NOMO-1 treated with DMSO at 0.1 percent for 48 hours (cell line): ENCODE measurements at regions not wholly inside any gene's neighbourhood (a gene's known extent, or its start where the extent isn't known, plus 50 kb on each side); places are given as distances from the start of the nearest gene placed in this dataset.
"Not testable (repeated sequence)": the region's sequence is repeated elsewhere in the genome, so short reads cannot be mapped to it uniquely, and the experiment has no call there.

Source experiments
- DNase-seq: peaks from one replicate; lab custom pipeline; 2025; ENCODE audit not compliant: unreplicated experiment; lab: John Stamatoyannopoulos, UW

DNA sequence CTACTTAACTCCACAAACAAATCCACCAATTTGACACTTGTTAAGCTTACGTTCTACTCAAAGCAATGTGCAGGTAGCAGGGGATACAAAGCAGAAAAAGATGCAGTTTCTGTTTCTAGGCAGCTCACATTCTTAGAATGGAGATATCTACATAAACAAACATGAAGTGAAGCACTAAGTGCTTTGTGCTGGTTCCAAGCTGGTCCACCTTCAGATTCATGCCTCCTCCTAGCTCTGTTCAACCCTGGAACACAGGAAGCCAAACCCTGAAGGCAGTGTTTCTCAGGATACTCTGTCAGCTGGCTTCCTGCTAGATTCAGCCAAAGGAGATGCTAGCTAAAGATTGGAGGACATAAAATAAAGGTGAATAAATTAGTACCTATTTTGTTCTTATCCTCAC lies 55.3 kb upstream of the NOL4 start:
- DNase-seq = no peak

DNA sequence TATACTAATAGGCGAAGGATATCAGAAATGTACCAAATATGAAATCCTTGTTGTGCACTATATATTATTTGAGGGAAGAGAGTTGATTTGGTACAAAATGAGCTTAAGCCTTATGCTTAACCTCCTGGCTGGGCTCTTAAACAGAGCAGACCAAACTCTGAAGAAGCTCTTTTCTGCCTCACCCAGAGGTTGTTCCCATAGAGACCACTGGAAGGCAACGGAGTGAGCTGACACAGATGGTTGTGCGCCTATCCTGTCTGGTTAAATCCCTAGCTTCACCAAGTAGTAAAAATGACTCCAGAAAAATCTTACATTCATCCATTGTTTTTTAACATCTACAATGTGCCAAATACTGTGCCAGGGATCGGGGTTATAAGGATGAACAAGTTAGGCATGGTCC lies 55.9 kb upstream of the NOL4 start:
- no peak for DNase-seq

DNA sequence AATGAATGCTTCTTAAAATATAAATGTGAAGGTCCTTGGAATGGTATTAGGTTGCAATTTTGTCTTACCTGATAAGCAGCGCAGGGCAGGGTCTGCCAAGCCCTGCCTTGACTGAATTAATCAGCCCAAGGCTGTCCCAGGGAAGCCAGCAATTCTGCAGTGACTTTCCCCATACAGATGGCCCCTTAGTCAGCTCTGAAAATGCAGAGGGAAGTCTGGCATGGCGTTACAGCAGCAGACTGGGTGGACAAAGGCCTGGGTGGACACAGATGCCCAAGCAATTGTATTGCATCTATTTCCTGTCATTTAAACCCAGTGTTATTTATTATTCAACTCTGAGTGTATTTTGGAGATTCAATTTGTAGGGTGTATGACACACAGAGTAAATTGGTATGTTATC lies 56.6 kb upstream of the NOL4 start:
- no peak for DNase-seq

DNA sequence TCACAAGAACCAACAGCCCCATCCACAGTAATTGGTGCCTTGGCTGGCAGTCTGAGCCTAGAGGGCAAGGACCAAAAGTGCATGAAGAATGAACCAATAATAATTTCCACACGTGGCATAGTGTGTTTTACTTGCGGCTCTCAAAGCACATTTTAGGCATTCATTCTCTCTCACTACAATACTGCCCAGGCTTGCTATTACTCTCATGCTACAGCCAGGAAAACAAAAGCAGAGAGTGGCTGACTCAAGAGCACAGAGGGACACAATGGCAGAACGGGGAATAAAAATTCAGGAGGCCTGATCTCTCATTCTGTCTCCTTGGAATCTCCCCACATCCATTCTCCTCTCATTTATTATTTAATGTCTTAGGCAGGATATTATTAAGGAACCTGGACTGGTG lies 57.0 kb upstream of the NOL4 start:
- no peak for DNase-seq

DNA sequence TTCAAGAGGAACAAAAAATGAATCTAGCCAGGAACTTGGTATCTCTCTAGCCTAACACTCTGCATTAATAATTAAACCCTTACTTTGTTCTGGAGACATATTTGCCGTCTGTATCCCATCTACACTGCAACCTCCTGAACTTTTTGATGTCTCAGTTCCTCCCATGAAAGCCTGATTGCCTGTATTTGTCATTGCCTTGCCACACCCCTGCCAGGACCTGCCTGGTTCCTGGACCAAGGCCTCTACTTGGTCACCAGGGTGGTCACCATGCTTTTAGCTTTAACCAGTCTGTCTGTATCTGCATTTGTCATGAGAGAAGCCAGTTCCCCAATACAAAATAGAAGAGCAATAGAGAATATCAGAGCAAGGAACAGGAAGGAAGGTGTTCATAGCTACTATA lies 58.8 kb upstream of the NOL4 start:
- DNase-seq = no peak

DNA sequence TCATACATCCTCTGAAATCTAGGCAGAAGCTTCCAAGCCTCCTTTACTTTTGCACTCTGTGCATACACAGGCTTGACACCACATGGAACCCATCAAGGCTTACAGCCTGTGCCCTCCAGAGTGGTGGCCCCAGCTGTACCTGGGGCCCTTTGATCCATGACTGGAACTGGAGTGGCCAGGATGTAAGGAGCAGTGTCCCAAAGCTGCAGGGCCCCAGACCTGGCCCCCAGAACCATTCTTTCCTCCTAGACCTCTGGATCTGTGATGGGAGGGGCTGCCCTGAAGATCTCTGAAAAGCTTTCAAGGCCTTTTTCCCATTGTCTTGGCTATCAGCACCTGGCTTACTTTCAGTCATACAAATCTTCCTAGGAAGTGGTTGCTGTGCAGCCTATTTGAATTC lies 63.1 kb upstream of the NOL4 start:
- DNase-seq = no peak

DNA sequence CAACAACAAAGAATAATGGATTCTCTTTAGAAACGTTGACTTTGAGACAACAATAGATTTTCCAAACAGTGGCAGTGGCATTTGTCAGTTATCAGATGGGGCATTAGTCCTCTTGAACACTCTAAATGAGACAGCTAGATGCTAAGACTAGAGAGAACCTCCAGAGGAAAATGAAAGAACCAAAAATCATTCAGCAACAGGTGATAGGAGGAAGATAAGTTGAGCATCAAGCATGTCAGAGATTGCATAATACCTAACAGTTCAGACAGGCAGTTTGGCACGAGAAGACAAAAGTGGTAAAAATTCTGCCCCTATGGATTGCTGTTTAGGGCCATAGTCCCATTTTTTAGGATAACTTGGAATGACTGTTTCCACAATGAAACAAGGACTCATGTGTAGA lies 67.9 kb upstream of the NOL4 start:
- DNase-seq = no peak

DNA sequence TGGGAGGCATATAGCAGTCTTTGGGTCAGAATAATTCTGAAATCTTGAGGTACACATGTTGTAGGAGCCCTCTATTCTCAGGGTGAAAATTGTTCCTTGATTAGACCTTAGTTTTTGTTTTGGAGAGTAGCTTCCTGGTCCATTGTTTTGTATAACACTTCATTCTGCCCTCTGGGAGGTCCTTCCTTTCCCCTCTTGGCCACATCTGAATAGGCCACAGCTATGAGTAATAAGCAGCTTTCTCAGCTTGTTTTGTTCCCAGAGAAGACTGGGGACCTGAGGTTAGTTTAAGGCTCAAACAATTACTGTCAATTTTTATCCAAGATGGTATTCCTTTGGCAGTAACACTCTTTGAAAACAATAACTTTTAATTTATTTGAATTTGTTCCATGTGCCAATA lies 72.6 kb upstream of the NOL4 start:
- DNase-seq = no peak

DNA sequence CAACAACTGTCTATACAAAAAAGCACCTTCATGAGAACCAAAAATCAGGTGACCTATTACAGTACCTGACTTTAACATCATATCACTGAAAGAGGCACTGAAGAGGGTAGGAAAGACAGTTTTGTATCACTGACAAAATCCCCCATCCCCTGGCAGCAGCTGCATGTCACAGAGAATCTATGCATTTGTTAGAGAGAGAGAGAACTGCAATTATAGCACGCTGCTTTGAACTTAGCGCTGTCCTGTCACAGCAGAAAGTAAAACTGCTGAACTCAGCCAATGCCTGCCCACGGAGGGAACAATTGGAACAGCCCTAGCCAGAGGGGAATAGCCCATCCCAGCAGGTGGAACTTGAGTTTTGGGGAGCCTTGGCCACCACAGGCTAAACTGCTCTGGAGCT lies 75.1 kb upstream of the NOL4 start:
- no peak for DNase-seq

DNA sequence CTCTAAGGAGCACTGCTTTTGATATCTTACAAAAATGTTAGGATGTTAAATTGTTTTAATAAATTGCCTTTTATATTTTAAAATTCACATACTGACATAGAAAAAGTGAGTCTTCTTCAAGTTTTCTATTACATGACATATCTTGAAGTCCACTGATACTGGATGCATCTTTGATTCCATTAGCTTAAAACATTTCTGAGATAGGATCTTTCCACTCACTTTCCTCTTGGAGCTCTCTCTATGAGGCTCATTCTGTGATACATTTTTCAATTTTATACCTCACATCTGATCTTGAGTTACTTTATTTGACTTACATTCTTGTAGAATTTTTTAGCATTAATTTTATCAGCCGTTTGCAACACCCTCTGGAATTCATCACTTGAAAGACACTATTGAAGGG lies 86.8 kb upstream of the NOL4 start:
- no peak for DNase-seq

DNA sequence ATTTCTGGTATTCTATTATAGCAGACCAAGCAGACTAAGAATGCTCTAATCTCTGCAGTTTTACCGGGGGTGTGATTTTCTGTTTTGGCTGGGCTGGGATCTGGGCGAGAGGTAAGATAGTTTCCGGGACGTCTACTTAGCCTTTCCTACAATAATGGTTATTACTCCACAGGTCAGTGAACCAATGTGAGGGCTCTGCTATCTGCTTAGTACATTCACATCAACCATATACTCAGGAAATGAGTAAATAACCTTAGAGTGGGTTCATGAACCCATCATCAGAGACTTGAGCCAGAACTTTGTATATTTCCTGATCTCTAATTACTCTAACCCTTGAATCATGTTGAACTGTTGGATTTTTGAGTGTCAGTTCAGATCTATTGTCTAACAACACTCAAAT lies 90.1 kb upstream of the NOL4 start:
- DNase-seq = no peak

DNA sequence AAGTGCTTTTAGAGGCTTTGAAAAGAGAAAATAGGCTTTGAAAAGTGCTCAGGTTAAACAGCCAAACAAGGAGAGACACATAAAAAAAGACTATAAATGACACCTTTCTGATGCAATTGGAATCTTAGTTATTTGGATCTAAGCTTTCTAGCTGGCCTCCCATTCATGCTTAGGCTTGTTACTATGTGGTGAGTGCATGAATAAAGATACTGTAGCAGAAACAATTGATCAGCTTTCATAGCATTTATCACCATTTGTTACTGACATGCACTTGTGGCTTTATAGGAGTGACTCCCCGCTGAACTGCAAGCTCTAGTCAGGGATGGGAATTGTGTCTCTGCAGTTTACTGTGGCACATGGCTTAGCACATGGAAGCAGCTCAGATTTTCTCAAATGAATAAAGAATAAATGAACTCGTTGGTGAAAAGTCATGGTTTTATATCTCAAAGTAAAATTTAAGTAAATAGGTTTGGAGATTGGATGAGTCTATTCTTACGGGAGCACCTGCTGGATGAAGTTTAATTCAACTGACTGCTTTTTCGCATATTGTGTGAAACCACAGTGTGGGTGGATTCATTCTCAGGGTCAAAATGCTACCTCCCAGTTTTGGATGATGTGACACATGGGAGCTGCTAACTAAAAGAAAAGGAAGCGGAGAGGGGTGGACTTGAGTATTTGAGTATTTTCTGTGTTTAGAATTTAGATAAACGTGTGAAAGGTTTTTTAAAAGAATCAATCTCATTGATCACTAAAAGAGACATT lies 91.1 kb upstream of the NOL4 start:
- DNase-seq = no peak

DNA sequence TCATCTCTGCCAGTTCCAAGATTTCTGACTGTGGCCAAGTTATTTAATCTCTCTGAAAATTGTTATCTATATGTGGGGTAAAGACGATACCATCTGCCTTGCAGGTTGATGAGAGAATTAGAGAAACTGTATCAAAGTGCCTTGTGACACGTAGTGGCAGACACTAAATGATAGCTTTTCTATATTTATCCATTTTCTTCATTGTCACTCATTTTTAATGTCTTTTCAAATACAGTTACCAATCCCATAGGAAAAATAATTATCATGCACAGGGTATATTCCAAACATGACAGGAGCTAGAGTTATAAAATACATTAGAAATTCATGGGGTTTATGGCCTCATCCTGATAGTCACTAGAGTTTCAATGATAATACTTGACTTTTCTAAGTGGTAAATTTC lies 95.6 kb upstream of the NOL4 start:
- no peak for DNase-seq

DNA sequence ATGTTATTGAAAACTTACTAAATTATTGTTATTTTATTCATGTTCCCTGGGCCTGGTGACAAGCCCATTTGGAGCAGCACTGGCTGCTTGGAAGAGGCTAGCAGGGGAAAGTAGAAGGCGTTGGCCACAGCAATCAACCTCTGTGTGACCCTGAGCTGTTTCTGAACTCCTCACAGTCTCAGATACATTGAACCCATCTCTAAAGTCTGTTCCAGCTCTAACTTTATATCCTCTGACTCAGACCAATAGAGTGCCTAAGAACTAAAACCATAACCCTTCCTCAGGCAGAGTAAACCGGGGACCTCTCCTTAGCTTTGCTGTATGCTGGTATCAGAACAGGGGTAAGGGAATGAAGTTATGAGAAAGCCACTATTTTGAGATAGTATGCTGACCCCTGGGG lies 96.4 kb upstream of the NOL4 start:
- no peak for DNase-seq

DNA sequence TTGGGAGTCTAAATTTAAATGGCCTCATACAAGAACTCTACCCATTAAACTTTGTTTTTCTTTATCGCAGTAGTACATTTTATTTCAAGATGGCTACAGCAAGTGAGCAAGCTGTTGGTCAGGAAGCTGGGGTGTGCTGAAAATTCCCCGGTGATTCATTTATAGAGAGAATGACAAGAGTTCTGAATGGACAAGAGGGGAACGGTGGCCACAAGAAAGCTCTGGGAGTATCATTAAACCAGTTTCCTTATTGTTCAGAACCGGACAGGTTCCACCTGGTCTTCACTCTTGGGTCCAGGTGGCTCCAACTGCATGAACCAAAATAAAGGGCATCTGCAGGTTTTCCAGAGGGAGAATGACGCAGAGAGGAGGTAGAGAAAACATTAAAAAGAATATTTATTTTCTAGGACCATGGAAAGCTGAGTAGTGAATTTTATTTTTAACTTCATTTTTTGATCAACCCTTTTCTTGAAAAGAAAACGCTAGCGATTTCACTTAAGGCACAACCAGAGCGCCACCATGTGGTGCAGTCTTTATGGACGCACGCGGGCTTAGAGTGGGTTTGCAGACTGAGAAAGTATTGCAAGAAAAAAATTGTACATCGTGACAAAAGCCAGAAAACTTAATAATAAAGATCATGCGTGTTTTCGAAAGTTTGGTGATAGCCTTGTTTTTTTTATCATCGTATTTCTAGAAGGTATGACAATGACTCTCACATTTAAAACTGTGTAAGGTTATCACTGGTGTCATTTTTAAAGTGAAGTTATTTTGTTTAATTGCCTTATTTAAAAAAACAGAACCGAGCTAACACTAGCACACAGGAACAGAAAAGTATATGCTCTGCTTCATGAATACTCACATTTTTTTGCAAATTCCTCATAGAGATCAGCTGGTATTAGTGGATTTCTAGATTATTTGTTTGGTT lies 97.9 kb upstream of the NOL4 start:
- peak; percentile 25 for DNase-seq

DNA sequence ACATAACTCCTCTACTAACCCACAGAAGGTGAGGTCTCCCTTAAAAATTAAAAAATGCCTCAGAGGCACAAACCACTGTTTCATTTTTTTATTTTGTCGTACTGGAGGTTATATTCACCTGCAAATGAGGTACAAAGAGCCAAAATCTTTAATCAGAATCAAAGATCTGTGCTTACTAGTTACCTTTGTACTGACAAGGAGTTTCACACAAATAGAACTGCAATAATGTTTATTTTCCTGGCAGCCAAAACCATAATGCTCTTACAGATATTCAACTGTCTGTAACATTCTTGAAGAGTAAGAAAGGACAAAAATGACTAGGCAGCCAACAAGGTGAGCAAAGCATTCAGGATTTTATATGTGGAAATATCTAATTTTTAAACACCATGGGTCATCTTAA lies 105.1 kb upstream of the NOL4 start:
- DNase-seq = no peak

DNA sequence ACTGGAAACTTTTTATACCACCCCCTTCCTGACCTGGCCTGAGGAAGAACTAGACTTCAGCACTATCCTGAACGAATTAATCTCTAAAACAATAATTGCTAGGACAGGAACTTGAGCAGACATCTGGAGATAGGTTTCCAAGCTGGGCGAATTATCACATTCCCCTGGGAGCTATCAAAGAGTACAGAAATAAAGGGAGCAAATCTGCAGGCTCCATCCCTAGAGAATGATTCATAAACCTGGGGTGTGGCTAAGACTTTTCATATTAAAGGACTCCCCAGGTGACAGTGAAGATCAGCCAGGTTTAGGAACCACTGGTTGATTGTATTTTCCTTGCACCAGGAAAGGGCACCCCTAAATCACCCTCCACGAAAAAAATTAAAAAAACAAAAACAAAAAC lies 105.6 kb upstream of the NOL4 start:
- DNase-seq = no peak

DNA sequence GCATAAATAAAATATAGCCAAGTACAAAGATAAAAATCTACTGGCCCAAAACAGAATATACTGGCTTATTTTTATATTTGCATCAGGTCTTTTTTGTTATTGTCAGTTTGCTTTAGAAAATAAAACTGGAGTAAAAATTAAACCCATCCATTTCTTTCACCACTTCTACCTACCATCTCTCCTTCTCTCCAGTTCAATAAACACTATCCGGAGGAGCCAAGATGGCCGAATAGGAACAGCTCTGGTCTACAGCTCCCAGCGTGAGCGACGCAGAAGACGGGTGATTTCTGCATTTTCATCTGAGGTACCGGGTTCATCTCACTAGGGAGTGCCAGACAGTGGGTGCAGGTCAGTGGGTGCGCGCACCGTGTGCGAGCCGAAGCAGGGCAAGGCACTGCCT lies 106.2 kb upstream of the NOL4 start:
- DNase-seq = not testable (repeated sequence)

DNA sequence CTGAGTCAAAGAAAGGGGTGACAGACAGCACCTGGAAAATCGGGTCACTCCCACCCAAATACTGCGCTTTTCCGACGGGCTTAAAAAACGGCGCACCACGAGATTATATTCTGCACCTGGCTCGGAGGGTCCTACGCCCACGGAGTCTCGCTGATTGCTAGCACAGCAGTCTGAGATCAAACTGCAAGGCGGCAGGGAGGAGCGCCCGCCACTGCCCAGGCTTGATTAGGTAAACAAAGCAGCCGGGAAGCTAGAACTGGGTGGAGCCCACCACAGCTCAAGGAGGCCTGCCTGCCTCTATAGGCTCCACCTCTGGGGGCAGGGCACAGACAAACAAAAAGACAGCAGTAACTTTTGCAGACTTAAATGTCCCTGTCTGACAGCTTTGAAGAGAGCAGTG lies 106.6 kb upstream of the NOL4 start:
- DNase-seq = not testable (repeated sequence)

DNA sequence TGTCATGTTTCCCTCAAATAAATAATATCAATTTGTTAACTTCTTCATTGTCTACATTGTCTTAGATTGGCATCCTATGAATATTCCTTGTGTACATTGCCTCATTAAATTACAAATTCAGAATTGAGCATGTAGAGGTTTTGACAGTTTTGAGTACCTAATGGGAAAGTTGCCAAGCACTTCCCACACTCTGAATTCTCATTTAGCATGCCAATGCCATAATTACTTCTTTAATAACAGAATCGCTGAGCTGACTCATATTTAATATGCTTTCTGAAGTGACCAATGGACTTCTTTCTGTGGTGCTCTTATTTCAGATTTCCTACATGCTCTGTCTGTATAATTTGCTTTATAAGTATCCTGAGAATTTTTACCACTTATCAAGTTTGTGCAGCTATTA lies 114.4 kb upstream of the NOL4 start:
- no peak for DNase-seq

DNA sequence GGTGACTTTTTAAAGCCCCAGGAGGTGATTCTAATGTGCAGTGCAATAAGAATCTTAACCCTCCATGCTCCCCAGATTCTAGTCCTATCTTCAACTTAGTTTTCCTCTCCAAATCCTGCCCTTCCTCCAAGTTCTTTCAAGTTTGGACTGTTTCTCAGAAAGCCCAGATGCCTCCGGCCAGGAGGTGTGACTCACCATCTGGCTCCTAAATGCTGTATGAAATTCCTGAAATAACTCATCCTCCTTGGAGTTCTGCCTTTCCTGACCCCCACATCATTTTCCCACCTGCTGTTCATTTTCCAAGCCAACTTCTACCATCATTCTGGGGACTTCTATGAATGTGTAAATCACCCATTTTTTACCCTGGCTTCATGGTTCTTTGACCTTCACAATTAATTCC lies 118.2 kb upstream of the NOL4 start:
- DNase-seq = no peak

DNA sequence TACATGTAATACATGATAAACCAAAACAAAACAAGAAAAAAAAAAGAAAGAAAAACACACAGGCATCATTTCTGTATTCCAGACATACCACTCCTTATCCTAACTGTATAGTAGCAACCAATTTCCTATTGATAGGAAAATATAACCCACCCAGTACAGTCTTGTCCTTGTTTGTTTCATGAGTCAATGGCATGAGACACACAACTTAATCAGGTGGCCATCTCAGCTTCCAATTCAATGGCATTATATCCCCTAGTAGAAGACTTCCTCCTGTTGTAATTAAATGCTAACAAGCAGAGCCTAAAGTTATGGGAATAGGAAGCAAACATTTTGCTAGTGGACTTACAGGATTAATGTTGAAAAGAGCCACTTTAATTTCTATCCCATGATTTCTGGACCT lies 121.0 kb upstream of the NOL4 start:
- DNase-seq = no peak

DNA sequence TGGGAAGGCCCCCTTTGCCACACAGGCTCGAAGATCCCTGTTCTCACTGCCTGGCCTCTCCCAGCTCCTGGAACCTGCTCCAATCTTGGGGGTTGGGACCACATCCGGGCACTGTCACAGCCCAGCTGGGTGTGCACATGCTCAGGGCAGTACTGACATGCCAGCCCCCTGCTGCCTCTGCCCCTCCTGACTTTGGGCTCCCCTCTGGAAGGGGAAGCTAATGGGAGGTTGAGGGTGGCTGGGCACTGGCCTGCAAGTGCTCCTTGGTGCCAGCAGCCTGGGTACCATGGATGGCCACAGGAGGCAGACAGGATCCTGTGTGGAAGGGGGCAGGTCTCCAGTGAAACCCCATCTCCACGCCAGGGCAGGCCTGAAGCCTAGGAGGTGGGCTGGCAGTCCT lies 126.1 kb upstream of the NOL4 start:
- DNase-seq = no peak
